ENCODE measurements at regions not wholly inside any gene's neighbourhood (a gene's known extent, or its start where the extent isn't known, plus 50 kb on each side); places are given as distances from the start of the nearest gene placed in this dataset.

DNA sequence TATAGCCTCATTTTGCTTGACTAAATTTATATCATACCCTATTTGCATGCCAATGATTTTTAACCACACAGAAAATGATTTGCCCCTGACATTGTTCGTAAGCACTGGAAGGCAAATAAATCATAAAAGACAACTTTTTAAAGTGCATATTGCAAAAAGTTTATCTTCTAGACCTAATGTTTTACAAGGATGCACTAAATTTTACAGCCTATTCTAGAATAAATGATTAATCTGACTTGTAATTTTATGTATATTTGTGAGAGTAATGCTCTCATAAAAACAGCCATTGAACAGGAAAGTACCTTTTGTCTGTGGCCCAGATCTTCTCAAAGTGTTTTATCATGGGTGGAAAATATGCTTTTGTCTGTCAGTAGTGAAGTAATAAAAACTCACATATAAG is 546.6 kb downstream of the EPHA3 start:
- H3K9me3 Mint-ChIP-seq, result peaks cover 7 to 56% (median 42%) of the 10 kb centered on the region in 6 donors
- no peaks in the 10 kb centered on the region for H3K4me1 Mint-ChIP-seq
- H3K36me3 Mint-ChIP-seq, result peaks cover 0 to 3% (median 0%) of the 10 kb centered on the region in 3 donors
- DNase-seq, result no peak
- H3K27me3 Mint-ChIP-seq (ENCODE audit: low read depth in 3 of 3), result peaks cover 0 to 2% (median 0%) of the 10 kb centered on the region in 3 donors
- no peak overlapping the region for H3K27ac Mint-ChIP-seq
- H3K4me3 Mint-ChIP-seq, result no peak overlapping the region

DNA sequence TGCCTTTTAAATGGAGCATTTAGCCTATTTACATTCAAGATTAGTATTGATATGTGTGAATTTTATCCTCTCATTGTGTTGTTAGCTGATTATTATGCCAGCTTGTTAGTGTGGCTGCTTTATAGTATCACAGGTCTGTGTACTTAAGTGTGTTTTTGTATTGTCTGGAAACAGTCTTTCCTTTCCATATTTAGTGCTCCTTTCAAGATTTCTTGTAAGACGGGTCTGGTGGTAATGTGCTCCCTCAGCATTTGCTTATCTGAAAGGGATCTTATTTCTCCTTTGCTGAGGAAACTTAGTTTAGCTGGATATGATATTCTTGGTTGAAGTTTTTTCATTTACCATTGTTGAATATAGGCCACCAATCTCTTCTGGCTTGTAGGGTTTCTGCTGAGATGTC is 549.0 kb downstream of the EPHA3 start:
- peaks cover 0 to 3% (median 0%) of the 10 kb centered on the region in 3 donors for H3K36me3 Mint-ChIP-seq
- H3K4me1 Mint-ChIP-seq, result no peaks in the 10 kb centered on the region
- no peak overlapping the region for H3K27ac Mint-ChIP-seq
- peaks cover 0 to 2% (median 0%) of the 10 kb centered on the region in 3 donors for H3K27me3 Mint-ChIP-seq (ENCODE audit: low read depth in 3 of 3)
- no peak for DNase-seq
- H3K9me3 Mint-ChIP-seq, result peaks cover 4 to 55% (median 41%) of the 10 kb centered on the region in 6 donors
- no peak overlapping the region for H3K4me3 Mint-ChIP-seq

DNA sequence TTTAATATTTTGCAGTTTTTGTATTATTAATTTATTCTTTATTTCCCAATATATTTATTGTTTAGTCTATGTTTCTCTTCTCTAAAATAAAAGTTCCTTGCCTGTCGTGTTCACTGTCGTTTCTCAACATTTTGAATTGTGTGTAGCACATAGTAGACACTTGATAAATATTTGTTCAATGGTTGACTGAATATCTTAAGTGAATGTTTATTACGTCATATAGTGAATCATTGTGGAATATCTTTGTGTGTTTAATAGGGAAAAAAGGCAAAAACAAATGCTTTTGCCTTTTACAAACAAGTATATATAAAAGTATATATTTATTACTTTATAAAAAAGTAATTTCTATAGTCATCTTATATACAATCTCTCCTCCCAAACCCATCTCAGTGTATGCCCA is 572.3 kb downstream of the EPHA3 start:
- Mint-ChIP-seq H3K4me3 (no peak overlapping the region), H3K27ac (no peak overlapping the region), H3K27me3 (ENCODE audit: low read depth in 3 of 3) (peaks cover 0 to 2% (median 0%) of the 10 kb centered on the region in 3 donors), H3K4me1 (no peaks in the 10 kb centered on the region), H3K9me3 (peaks cover 7 to 48% (median 22%) of the 10 kb centered on the region in 6 donors), H3K36me3 (no peaks in the 10 kb centered on the region)
- no peak for DNase-seq

DNA sequence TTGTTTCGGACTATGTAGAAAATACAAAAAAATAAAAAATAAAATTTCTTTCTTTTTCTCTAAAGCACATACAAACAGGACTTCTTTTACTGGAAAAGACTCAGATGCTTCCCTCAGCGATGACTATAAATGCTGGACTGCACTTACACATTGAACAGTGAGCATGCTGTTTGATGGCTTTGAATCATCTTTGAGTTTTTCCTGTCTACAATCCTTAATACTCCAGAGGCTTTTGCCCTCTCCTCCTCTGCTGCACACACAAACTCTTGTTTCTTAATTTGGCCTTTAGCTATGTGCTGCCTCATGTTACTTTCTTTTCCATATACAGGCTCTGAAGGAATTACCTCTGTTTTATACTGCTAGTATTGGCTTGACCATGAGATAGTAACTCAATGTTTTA is 575.1 kb downstream of the EPHA3 start:
- H3K27ac Mint-ChIP-seq, result no peak overlapping the region
- no peaks in the 10 kb centered on the region for H3K4me1 Mint-ChIP-seq
- H3K27me3 Mint-ChIP-seq (ENCODE audit: low read depth in 3 of 3), result peaks cover 0 to 2% (median 0%) of the 10 kb centered on the region in 3 donors
- H3K4me3 Mint-ChIP-seq, result no peak overlapping the region
- no peak for DNase-seq
- H3K36me3 Mint-ChIP-seq, result peaks cover 0 to 4% (median 0%) of the 10 kb centered on the region in 3 donors
- peaks cover 4 to 49% (median 21%) of the 10 kb centered on the region in 6 donors for H3K9me3 Mint-ChIP-seq

DNA sequence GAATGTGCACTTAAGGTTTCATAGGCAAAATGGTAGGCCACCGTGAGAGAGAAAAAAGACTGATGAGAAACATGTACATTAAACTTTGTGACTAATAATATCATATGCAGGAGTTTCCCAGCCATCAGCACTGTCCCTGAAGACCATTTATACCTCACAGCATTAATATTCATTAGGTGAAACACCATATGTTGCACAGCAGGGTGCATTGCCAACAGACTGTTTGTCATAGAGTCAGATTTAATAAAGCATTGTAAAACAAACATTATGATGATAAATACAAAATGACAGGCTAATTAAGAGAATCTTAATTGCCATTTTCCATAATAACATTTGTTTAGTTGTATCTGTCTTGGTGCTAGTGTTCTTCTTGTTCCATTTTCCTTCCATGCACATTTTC is 578.3 kb downstream of the EPHA3 start:
- no peak overlapping the region for H3K27ac Mint-ChIP-seq
- peaks cover 0 to 4% (median 0%) of the 10 kb centered on the region in 3 donors for H3K36me3 Mint-ChIP-seq

DNA sequence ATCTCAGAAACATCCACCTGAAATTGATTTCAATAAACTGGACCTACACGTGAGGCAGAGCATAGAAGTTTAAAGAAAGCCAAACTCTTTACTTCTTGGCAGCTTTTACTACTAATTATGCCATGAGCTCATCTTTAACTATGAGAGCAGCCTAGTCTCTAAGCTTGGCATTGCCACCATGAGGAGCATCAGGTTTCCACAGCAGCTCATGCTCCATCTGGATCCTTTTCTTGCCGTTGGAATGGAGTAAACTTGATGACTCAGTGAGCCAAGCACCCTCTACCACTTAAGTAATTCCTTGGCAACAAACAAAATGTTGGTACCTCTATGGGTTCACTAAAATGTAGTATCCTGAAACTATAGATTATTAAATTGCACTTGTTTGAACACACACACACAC is 583.2 kb downstream of the EPHA3 start:
- Mint-ChIP-seq H3K9me3 (peaks cover 0 to 24% (median 9%) of the 10 kb centered on the region in 6 donors), H3K36me3 (no peaks in the 10 kb centered on the region), H3K4me3 (no peak overlapping the region), H3K27me3 (ENCODE audit: low read depth in 3 of 3) (no peaks in the 10 kb centered on the region), H3K4me1 (no peaks in the 10 kb centered on the region), H3K27ac (no peak overlapping the region)
- no peak for DNase-seq

More for the DNA sequence above, 578.3 kb downstream of the EPHA3 start:
- no peak for DNase-seq
- Mint-ChIP-seq H3K9me3 (peaks cover 0 to 25% (median 12%) of the 10 kb centered on the region in 6 donors), H3K4me1 (no peaks in the 10 kb centered on the region), H3K4me3 (no peak overlapping the region), H3K27me3 (ENCODE audit: low read depth in 3 of 3) (no peaks in the 10 kb centered on the region)

DNA sequence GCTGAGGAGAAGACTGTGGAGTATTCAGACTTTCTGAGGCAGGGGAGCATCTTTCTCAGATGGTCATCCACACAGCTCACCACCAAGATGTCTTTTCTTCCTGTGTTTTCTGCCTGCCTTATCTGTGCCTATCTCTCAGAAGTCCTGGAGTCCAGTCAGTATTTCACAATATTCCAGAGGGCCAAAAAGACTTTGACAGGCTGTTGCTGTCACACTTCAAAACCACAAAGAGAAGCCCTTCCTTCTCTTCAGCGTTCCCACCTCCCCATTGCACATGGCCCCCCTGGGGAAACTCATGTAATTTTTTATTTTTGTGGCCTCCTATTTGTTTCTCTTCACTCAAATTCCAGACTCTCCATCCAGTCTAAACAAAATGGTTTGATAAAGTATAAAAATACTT is 585.2 kb downstream of the EPHA3 start:
- Mint-ChIP-seq H3K4me1 (no peaks in the 10 kb centered on the region), H3K4me3 (no peak overlapping the region), H3K27me3 (ENCODE audit: low read depth in 3 of 3) (no peaks in the 10 kb centered on the region), H3K27ac (no peak overlapping the region), H3K36me3 (no peaks in the 10 kb centered on the region), H3K9me3 (peaks cover 8 to 28% (median 13%) of the 10 kb centered on the region in 6 donors)
- no peak for DNase-seq

DNA sequence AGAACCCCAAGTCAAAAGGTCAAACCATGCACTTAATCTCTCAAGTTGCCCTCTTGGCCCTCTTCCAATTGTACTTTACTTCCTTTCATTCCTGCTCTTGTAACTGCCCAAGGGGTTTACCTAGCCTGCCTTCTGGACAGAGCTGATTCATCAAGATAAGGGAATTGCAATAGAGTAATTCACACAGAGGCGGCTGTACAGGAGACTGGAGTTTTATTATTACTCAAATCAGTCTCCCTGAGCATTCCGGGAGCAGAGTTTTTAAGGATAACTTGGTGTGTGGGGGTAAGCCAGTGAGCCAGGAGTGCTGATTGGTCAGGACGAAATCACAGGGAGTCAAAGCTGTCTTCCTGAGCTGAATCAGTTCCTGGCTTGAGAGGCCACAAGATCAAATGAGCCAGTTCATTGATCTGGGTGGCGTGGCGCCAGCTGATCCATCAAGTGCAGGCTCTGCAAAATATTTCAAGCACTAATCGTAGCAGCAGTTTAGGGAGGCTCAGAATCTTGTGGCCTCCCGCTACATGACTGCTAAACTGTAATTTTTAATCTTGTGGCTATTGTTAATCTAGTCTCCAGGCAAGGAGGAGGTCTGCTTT is 590.0 kb downstream of the EPHA3 start:
- H3K27ac Mint-ChIP-seq, result no peak overlapping the region
- peaks cover 0 to 7% (median 0%) of the 10 kb centered on the region in 3 donors for H3K36me3 Mint-ChIP-seq
- no peaks in the 10 kb centered on the region for H3K27me3 Mint-ChIP-seq (ENCODE audit: low read depth in 3 of 3)
- H3K9me3 Mint-ChIP-seq, result peaks cover 26 to 58% (median 34%) of the 10 kb centered on the region in 6 donors
- no peak overlapping the region for H3K4me3 Mint-ChIP-seq
- no peaks in the 10 kb centered on the region for H3K4me1 Mint-ChIP-seq
- DNase-seq, result no peak

DNA sequence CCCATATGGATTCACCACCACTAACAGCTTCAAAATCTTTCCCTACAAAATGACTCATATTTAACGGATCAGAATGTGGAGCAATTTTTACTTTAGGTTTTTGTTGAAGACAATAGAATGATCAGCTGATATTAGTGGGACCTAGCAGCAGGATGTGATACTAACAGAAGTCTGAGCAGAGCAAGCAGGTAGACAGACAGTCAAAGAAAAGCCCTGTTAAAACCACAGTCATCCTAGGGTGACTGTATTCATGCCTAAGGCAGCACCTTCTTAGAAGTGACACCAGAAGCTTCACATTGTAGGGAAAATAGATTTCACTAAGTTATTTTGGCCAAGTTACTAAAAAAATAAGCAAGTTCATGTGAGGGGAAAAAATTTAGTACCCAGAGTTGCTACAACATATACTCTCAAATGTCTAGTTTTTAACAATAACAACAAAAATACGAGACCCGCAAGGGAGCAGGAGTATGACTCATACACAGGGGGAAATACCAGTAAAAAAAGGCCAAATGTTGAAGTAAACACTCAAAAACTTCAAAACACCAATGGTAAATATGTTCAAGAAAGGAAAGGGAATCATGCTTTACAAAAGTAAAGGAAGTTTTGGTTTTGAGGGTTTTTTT is 590.9 kb downstream of the EPHA3 start:
- Mint-ChIP-seq H3K27ac (no peak overlapping the region), H3K36me3 (peaks cover 0 to 7% (median 4%) of the 10 kb centered on the region in 3 donors), H3K9me3 (peaks cover 33 to 64% (median 39%) of the 10 kb centered on the region in 6 donors), H3K4me3 (no peak overlapping the region), H3K4me1 (no peaks in the 10 kb centered on the region), H3K27me3 (ENCODE audit: low read depth in 3 of 3) (no peaks in the 10 kb centered on the region)
- DNase-seq, result no peak

DNA sequence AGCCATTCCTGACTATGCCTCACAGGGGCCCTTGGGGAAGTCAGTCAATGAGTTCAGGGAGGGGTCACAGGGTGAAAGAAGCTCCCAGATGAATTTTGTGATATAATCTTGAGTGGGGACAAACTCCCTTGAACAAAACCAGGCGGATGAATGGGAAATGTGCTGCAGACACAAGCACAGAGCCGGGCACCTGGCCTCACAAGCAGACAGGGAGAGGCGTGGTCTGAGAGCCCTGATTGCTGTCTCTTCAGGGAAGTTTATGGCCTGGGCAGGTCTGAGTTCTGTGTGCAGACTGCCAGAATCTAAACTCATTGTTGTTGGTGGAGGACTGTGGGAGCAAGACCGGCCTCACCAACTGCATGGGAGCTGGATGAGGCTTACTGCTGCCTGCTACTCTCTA is 591.8 kb downstream of the EPHA3 start:
- DNase-seq, result no peak
- Mint-ChIP-seq H3K27ac (no peak overlapping the region), H3K36me3 (peaks cover 0 to 7% (median 4%) of the 10 kb centered on the region in 3 donors), H3K4me3 (no peak overlapping the region), H3K9me3 (peaks cover 35 to 68% (median 42%) of the 10 kb centered on the region in 6 donors), H3K27me3 (ENCODE audit: low read depth in 3 of 3) (no peaks in the 10 kb centered on the region), H3K4me1 (no peaks in the 10 kb centered on the region)

DNA sequence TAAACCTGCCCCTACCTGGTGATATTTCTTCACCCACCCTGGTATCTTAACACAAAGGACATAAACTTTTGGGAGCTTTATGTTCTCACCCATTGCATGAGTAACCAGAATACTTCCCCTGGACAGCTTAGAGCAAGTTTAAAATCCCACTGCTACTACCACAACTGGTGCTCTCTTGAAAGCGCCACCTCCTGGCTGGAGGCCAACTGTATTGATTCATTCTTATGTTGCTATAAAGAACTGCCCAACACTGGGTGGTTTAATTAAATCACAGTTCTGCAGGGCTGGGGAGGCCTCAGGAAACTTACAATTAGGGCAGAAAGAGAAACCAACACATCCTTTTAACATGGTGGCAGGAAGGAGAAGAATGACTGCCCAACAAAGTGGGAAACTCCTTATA is 592.4 kb downstream of the EPHA3 start:
- no peak for DNase-seq
- no peaks in the 10 kb centered on the region for H3K4me1 Mint-ChIP-seq
- H3K27me3 Mint-ChIP-seq (ENCODE audit: low read depth in 3 of 3), result no peaks in the 10 kb centered on the region
- H3K4me3 Mint-ChIP-seq, result no peak overlapping the region
- peaks cover 0 to 7% (median 4%) of the 10 kb centered on the region in 3 donors for H3K36me3 Mint-ChIP-seq
- peaks cover 35 to 73% (median 46%) of the 10 kb centered on the region in 6 donors for H3K9me3 Mint-ChIP-seq
- H3K27ac Mint-ChIP-seq, result no peak overlapping the region

DNA sequence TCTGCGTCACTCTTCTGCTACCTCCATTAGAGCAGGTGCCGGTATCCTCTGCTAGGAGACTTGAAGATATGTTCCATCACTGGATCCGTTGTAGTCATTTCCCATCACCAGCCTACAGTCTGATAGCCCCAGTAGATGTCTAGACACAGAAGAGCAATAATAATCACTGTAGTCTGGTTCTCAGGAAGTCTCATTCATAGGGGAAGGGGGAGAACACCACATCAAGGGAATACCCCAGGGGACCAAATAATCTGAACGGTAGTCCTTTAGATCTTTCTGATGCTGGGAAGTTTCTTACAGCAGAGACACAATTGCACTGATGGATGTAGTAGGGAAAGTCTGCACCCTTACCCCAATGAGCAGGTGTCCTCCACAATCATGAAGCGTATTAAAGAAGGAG is 595.0 kb downstream of the EPHA3 start:
- H3K4me1 Mint-ChIP-seq, result no peaks in the 10 kb centered on the region
- no peak overlapping the region for H3K27ac Mint-ChIP-seq
- no peaks in the 10 kb centered on the region for H3K27me3 Mint-ChIP-seq (ENCODE audit: low read depth in 3 of 3)
- no peak overlapping the region for H3K4me3 Mint-ChIP-seq
- no peak for DNase-seq
- H3K9me3 Mint-ChIP-seq, result peaks cover 37 to 80% (median 50%) of the 10 kb centered on the region in 6 donors
- peaks cover 0 to 7% (median 4%) of the 10 kb centered on the region in 3 donors for H3K36me3 Mint-ChIP-seq

DNA sequence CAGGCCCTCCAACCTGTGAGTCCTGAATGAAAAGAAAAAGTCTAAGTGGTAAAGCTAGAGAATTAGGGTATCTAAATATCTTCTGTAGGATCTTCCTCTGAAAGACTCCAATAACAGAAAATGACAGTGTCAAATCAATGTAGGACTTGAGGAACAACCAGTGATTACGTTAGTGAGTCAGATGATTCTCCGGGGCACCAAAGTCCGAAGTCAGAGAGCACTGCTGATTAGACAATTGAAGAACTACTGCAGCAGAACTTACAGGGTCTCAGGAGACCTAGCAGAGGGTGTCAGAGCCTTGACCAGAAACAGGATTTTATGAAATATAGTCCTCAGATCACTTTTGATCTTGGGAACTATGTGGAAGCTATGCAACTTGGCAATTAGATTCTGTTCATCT is 605.8 kb downstream of the EPHA3 start:
- no peaks in the 10 kb centered on the region for H3K27me3 Mint-ChIP-seq (ENCODE audit: low read depth in 3 of 3)
- H3K4me3 Mint-ChIP-seq, result no peak overlapping the region
- H3K27ac Mint-ChIP-seq, result no peak overlapping the region
- H3K9me3 Mint-ChIP-seq, result peaks cover 9 to 47% (median 20%) of the 10 kb centered on the region in 6 donors
- DNase-seq, result no peak
- H3K36me3 Mint-ChIP-seq, result peaks cover 0 to 4% (median 0%) of the 10 kb centered on the region in 3 donors
- no peaks in the 10 kb centered on the region for H3K4me1 Mint-ChIP-seq

DNA sequence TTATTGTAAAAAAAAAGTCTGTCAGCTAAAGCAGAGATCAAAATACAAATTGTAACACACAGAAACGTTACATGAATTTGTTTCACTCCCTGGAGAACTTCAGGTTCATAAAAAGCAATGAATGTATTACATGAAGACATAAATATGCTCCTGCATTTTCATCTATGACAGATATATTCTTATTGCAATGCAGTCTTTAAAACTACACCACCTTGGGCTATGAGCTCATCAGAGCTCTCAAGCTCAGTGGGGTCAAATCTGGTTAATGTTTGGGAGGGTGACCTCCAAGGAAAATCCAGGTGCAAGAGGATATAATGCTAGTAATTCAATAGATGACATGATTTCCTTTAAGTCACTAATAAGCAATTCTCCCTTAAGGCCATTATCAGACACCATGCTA is 606.8 kb downstream of the EPHA3 start:
- H3K27me3 Mint-ChIP-seq (ENCODE audit: low read depth in 3 of 3), result no peaks in the 10 kb centered on the region

More for the DNA sequence above, 606.8 kb downstream of the EPHA3 start:
- no peaks in the 10 kb centered on the region for H3K4me1 Mint-ChIP-seq
- peaks cover 7 to 50% (median 18%) of the 10 kb centered on the region in 6 donors for H3K9me3 Mint-ChIP-seq
- peaks cover 0 to 4% (median 0%) of the 10 kb centered on the region in 3 donors for H3K36me3 Mint-ChIP-seq
- no peak for DNase-seq
- no peak overlapping the region for H3K4me3 Mint-ChIP-seq
- H3K27ac Mint-ChIP-seq, result no peak overlapping the region

Data from immature natural killer cell (primary cell).